Transverse colon (tissue), 3 donors: ENCODE measurements at regions not wholly inside any gene's neighbourhood (a gene's known extent, or its start where the extent isn't known, plus 50 kb on each side); places are given as distances from the start of the nearest gene placed in this dataset.

Experiments
- CTCF ChIP-seq, 5 experiments: fragments of 200-600 bp in 3 of 5; fragments of 450-650 bp in 2 of 5; sonication (generic) in 3 of 5; IDR thresholded peaks; 1 replicate in 2 of 5; 2 replicates in 3 of 5; pipeline ENCODE4 v1.5.1; 2016 to 2017; ENCODE audit warnings: antibody characterized with exemption in 5 of 5, inconsistent platforms in 3 of 5, mild to moderate bottlenecking in 2 of 5, moderate library complexity in 1 of 5
- EP300 ChIP-seq: sonication (generic); formaldehyde crosslinking; IDR thresholded peaks from one replicate; pipeline ENCODE4 v1.6.1; 2017; ENCODE audit warnings: antibody characterized with exemption, low read depth
- POLR2A ChIP-seq: fragments of 450-650 bp; IDR thresholded peaks from one replicate; pipeline ENCODE4 v1.6.1; 2016; ENCODE audit warnings: antibody characterized with exemption, mild to moderate bottlenecking, moderate library complexity

GRCh38 chr5:61915646-61916045 lies 390.4 kb upstream of the KIF2A start:
- TF ChIP-seq CTCF (IDR thresholded peaks at IDR 0.05) (no peak), POLR2A (no peak), EP300 (no peak)
